HL-60 (cell line): ENCODE measurements at regions not wholly inside any gene's neighbourhood (a gene's known extent, or its start where the extent isn't known, plus 50 kb on each side); places are given as distances from the start of the nearest gene placed in this dataset.

Source experiments
- DNase-seq, 2 experiments: peaks; one replicate each; pipeline ENCODE4 v3.0.0-alpha.2; 2010 to 2020; ENCODE audit warnings: low read depth in 1 of 2, low spot score in 1 of 2
- H3K27ac ChIP-seq: fragments of 250-450 bp; sonication (Bioruptor Pico); replicated peaks from 2 replicates; pipeline ENCODE4 v1.5.1; 2020; ENCODE audit warnings: mild to moderate bottlenecking, moderate library complexity
- H3K27me3 ChIP-seq: fragments of 250-450 bp; sonication (Bioruptor Pico); 2 replicates; pipeline ENCODE4 v1.5.1; 2021; ENCODE audit warnings: mild to moderate bottlenecking, moderate library complexity; ENCODE audit not compliant: insufficient read depth, poor library complexity, severe bottlenecking
- H3K4me3 ChIP-seq: replicated peaks from 2 replicates; pipeline ENCODE4 v1.5.1; 2011; ENCODE audit warnings: mild to moderate bottlenecking, control low read depth, low read length; ENCODE audit not compliant: insufficient read depth
- GABPA ChIP-seq: IDR thresholded peaks from 2 replicates; pipeline ENCODE4 v1.6.1; 2012; ENCODE audit warnings: low read depth
- POLR2AphosphoS5 ChIP-seq: IDR thresholded peaks from 2 replicates; pipeline ENCODE4 v1.6.1; 2012; ENCODE audit warnings: low read depth
- SPI1 ChIP-seq: IDR thresholded peaks from 2 replicates; pipeline ENCODE4 v1.6.1; 2012; ENCODE audit warnings: low read depth, mild to moderate bottlenecking, borderline replicate concordance
- TF ChIP-seq, protein P1 (sequence below): IDR thresholded peaks from one replicate; pipeline ENCODE4 v1.5.1; 2011; ENCODE audit warnings: low read length, control low read depth, inconsistent platforms; ENCODE audit not compliant: insufficient read depth
- TF ChIP-seq, protein P2 (sequence below): IDR thresholded peaks from 2 replicates; pipeline ENCODE4 v1.6.1; 2012; ENCODE audit warnings: low read depth; ENCODE audit not compliant: insufficient replicate concordance

DNA sequence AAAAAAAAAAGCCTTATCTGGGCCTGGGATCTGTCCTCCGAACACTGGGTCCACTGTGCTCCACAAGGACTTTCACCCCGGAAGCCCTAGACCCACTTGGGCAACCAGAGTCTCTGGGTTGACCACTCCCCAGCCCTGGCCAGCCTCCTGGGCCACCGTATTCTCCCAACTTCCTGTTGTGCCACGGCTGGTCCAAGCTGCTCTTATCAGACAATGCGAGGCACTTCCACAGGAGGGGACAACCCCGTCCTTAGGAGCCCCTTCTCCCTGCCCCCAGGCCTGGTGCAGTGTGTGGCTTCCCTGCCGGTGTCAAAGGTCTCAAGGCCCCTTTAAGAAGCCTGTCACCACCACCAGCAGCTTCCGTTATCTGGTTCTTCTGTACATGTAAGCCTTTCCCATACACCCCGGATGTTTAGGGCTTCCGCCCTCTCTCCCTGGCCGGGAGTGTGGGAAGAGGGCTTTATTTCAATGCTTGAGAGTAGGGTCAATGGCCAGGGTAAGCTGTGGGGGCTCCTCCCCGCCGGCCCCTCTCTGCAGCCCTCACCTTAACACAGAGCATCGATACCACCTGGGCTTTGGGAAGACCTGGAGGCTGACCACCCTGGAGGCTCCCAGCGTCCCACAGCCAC lies 313.0 kb downstream of the SEC14L1 start:
- TF ChIP-seq POLR2AphosphoS5 (no peak), GABPA (no peak), SPI1 (no peak)
- TF ChIP-seq, protein P1, sequence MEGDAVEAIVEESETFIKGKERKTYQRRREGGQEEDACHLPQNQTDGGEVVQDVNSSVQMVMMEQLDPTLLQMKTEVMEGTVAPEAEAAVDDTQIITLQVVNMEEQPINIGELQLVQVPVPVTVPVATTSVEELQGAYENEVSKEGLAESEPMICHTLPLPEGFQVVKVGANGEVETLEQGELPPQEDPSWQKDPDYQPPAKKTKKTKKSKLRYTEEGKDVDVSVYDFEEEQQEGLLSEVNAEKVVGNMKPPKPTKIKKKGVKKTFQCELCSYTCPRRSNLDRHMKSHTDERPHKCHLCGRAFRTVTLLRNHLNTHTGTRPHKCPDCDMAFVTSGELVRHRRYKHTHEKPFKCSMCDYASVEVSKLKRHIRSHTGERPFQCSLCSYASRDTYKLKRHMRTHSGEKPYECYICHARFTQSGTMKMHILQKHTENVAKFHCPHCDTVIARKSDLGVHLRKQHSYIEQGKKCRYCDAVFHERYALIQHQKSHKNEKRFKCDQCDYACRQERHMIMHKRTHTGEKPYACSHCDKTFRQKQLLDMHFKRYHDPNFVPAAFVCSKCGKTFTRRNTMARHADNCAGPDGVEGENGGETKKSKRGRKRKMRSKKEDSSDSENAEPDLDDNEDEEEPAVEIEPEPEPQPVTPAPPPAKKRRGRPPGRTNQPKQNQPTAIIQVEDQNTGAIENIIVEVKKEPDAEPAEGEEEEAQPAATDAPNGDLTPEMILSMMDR = no peak
- TF ChIP-seq, protein P2, sequence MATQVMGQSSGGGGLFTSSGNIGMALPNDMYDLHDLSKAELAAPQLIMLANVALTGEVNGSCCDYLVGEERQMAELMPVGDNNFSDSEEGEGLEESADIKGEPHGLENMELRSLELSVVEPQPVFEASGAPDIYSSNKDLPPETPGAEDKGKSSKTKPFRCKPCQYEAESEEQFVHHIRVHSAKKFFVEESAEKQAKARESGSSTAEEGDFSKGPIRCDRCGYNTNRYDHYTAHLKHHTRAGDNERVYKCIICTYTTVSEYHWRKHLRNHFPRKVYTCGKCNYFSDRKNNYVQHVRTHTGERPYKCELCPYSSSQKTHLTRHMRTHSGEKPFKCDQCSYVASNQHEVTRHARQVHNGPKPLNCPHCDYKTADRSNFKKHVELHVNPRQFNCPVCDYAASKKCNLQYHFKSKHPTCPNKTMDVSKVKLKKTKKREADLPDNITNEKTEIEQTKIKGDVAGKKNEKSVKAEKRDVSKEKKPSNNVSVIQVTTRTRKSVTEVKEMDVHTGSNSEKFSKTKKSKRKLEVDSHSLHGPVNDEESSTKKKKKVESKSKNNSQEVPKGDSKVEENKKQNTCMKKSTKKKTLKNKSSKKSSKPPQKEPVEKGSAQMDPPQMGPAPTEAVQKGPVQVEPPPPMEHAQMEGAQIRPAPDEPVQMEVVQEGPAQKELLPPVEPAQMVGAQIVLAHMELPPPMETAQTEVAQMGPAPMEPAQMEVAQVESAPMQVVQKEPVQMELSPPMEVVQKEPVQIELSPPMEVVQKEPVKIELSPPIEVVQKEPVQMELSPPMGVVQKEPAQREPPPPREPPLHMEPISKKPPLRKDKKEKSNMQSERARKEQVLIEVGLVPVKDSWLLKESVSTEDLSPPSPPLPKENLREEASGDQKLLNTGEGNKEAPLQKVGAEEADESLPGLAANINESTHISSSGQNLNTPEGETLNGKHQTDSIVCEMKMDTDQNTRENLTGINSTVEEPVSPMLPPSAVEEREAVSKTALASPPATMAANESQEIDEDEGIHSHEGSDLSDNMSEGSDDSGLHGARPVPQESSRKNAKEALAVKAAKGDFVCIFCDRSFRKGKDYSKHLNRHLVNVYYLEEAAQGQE = no peak
- peak; percentile 63 to 64 for DNase-seq
- Histone ChIP-seq H3K4me3 (peak overlapping the region; percentile 29), H3K27ac (peak overlapping the region; percentile 66), H3K27me3 (no peaks in the 10 kb centered on the region)

DNA sequence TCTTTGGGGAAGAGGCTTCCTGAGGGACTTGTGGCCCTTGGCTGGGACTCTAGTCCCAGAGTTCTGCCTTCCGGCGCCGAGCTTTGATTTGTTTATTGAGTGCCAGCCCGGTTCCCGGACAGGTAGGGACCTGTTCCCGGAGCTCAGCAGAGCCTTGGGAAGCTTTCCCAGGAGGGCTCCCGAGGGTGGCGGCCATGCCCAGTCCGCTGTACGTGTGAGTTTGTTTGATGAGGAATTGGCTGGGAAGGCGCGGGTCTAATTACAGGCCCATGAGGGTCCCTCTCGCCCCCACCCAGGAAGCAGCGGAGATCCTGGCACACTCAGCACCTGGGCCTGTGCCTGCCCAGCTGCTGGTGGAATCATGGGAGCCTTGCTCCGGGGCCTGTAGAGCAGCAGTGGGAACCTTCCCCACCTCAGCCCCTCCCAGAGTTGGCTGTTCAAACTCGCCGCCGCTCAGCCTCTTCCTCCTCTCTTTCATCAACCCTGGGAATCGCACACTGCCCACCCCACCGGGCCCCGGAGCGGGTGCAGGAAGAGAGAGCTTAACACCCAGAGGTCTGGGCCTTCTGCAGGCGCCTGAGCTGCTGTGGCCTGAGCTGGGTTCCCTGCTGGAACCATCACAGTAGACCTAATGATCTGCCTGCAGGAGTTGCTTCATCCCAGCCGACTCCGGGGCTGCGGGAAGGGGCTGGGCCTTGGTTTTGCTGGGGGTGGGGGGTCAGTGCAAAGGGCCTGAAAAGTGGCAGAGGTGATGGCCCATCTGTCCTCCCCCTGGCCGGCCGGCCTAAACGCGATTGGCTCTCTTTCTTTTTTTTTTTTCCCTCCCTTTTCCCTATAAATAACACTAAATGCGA lies 313.7 kb downstream of the SEC14L1 start:
- TF ChIP-seq, protein P1 = no peak
- TF ChIP-seq SPI1 = no peak
- TF ChIP-seq POLR2AphosphoS5 = no peak
- no peak for TF ChIP-seq GABPA
- TF ChIP-seq, protein P2 = no peak
- Histone ChIP-seq H3K27ac (peak overlapping the region; percentile 66), H3K27me3 (no peaks in the 10 kb centered on the region), H3K4me3 (peak overlapping the region; percentile 29)
- DNase-seq = peak in 1 of 2 experiments; percentile 33

DNA sequence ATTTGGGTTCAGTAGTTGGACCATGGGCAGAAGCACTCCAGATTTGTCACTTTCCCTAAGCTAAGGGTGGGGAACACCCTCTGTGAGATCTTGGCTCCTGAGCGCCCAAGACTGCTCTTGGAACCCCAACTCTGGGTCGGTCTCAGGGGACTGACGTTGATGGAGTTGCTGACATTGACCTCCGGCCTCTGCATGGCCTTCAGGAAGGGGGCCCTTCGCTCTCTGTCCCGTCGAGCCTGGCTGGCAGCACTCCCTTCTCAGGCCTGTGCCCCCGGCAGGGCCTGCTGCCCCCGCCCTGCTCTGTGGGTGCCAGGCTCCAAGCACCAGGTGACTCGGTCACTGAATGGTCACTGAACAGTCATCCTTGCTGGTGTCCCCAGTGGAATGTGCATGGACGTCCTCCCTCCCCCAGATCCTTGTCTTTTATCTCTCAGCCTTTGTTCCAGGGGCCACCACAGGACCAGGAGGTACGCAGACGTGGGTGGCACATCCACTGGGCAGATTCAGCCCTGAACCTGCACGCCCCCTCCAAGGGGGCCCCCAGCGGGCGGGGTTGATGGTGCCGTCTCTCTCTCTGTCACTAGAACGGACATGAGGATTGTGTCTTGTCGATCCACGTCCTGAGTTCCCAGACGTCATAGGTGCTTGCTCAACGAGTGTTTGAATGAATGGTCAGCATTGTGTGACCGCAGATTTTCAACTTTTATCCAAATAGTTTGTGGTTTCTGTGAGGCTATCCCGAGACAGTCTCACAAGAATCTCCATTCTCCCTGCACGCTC lies 314.5 kb downstream of the SEC14L1 start:
- no peak for TF ChIP-seq SPI1
- TF ChIP-seq, protein P1 = no peak
- TF ChIP-seq GABPA = no peak
- TF ChIP-seq, protein P2 = no peak
- no peak for TF ChIP-seq POLR2AphosphoS5
- Histone ChIP-seq H3K4me3 (no peak overlapping the region), H3K27ac (no peak overlapping the region), H3K27me3 (no peaks in the 10 kb centered on the region)
- DNase-seq = no peak
